Suprapubic skin (tissue), 4 donors: ENCODE measurements at regions not wholly inside any gene's neighbourhood (a gene's known extent, or its start where the extent isn't known, plus 50 kb on each side); places are given as distances from the start of the nearest gene placed in this dataset.

Experiments used
- DNase-seq, 2 donors: peaks; one replicate each; pipeline ENCODE4 v3.0.0-alpha.2; 2019; ENCODE audit warnings: low spot score in 2 of 2
- H3K27ac ChIP-seq: fragments of 200-600 bp; sonication (generic); one replicate; pipeline ENCODE4 v1.5.1; 2019
- H3K27me3 ChIP-seq: fragments of 200-600 bp; sonication (generic); one replicate; pipeline ENCODE4 v1.5.1; 2019
- H3K36me3 ChIP-seq: fragments of 200-600 bp; sonication (generic); one replicate; pipeline ENCODE4 v1.5.1; 2019
- H3K4me1 ChIP-seq: fragments of 200-600 bp; sonication (generic); one replicate; pipeline ENCODE4 v1.5.1; 2019
- H3K4me3 ChIP-seq: fragments of 200-600 bp; sonication (generic); one replicate; pipeline ENCODE4 v1.5.1; 2019; ENCODE audit warnings: mild to moderate bottlenecking
- H3K9me3 ChIP-seq: fragments of 200-600 bp; sonication (generic); one replicate; pipeline ENCODE4 v1.5.1; 2019
- EP300 ChIP-seq: sonication (generic); formaldehyde crosslinking; IDR thresholded peaks from one replicate; pipeline ENCODE4 v1.6.1; 2017; ENCODE audit warnings: antibody characterized with exemption
- POLR2A ChIP-seq, 2 donors: fragments of 450-650 bp; IDR thresholded peaks; one replicate each; pipeline ENCODE4 v1.6.1; 2017; ENCODE audit warnings: antibody characterized with exemption in 2 of 2, mild to moderate bottlenecking in 2 of 2, moderate library complexity in 2 of 2
- POLR2AphosphoS5 ChIP-seq, 3 donors: sonication (generic); formaldehyde crosslinking; IDR thresholded peaks; one replicate each; pipeline ENCODE4 v1.6.1; 2017; ENCODE audit warnings: antibody characterized with exemption in 3 of 3
- WGBS: methylation state at CpG from one replicate; pipeline ENCODE4 v1.1.5; 2018; 5-methylcytosine and 5-hydroxymethylcytosine counted together
- TF ChIP-seq, protein P1 (sequence below), 2 donors: fragments of 200-600 bp in 1 of 2; fragments of 450-650 bp in 1 of 2; sonication (generic) in 1 of 2; IDR thresholded peaks; one replicate each; pipeline ENCODE4 v1.5.1; 2016 to 2019; ENCODE audit warnings: antibody characterized with exemption in 2 of 2, mild to moderate bottlenecking in 1 of 2, moderate library complexity in 1 of 2

DNA sequence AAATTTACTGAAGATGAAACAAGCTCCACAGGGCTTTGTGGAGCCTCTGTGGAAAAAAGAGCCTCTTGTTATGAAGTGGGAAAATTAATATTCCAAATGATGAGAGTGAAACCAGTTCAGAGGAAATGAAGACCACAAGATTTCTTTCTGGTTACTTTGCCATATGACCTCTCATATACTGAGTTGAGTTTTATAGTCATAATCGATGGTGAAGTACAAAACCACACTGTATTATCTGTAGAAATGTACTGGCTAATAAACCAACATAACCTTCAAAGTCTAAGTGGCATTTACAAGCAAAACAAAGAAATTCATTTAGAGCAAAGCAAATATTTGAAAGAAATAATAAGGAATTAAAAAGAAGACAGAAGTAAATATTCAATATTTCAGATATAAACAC is 662.6 kb upstream of the ZWINT start:
- Histone ChIP-seq H3K36me3 (no peaks in the 10 kb centered on the region), H3K4me3 (no peak overlapping the region), H3K27ac (no peak overlapping the region), H3K9me3 (no peaks in the 10 kb centered on the region), H3K4me1 (no peaks in the 10 kb centered on the region), H3K27me3 (no peaks in the 10 kb centered on the region)
- WGBS: 75% methylated on average over 1 of the region's 1 CpG
- DNase-seq: no peak
- TF ChIP-seq, protein P1, sequence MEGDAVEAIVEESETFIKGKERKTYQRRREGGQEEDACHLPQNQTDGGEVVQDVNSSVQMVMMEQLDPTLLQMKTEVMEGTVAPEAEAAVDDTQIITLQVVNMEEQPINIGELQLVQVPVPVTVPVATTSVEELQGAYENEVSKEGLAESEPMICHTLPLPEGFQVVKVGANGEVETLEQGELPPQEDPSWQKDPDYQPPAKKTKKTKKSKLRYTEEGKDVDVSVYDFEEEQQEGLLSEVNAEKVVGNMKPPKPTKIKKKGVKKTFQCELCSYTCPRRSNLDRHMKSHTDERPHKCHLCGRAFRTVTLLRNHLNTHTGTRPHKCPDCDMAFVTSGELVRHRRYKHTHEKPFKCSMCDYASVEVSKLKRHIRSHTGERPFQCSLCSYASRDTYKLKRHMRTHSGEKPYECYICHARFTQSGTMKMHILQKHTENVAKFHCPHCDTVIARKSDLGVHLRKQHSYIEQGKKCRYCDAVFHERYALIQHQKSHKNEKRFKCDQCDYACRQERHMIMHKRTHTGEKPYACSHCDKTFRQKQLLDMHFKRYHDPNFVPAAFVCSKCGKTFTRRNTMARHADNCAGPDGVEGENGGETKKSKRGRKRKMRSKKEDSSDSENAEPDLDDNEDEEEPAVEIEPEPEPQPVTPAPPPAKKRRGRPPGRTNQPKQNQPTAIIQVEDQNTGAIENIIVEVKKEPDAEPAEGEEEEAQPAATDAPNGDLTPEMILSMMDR (IDR thresholded peaks at IDR 0.05): no peak
- TF ChIP-seq POLR2AphosphoS5 (IDR thresholded peaks at IDR 0.05): no peak
- no peak for TF ChIP-seq POLR2A (IDR thresholded peaks at IDR 0.05)
- TF ChIP-seq EP300: no peak

DNA sequence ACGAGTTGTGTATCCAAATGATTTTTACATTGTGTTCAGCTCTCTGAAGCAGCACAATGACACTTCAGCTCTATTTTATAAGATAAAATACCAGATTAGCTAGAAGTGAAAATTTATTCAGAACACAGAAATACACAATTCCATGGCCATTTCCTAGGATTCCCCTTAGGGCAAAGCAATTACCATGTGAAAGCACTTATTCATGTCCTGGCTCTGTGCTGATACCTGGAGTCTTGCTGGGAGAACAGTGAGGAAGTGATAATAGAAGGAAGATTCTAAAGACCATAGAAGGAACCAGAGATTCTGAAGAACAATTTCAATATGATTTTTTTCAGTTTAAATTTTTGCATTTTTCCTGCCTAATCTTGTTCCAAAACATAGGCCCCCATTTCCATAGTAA is 657.4 kb upstream of the ZWINT start:
- TF ChIP-seq, protein P1 (IDR thresholded peaks at IDR 0.05): no peak
- TF ChIP-seq EP300: no peak
- TF ChIP-seq POLR2AphosphoS5 (IDR thresholded peaks at IDR 0.05): no peak
- no peak for TF ChIP-seq POLR2A (IDR thresholded peaks at IDR 0.05)
- H3K27me3 ChIP-seq: no peaks in the 10 kb centered on the region
- DNase-seq: no peak
- no peak overlapping the region for H3K4me3 ChIP-seq
- H3K36me3 ChIP-seq: no peaks in the 10 kb centered on the region
- 45% methylated on average over 1 of the region's 1 CpG for WGBS
- H3K27ac ChIP-seq: no peak overlapping the region
- no peaks in the 10 kb centered on the region for H3K4me1 ChIP-seq
- no peaks in the 10 kb centered on the region for H3K9me3 ChIP-seq

DNA sequence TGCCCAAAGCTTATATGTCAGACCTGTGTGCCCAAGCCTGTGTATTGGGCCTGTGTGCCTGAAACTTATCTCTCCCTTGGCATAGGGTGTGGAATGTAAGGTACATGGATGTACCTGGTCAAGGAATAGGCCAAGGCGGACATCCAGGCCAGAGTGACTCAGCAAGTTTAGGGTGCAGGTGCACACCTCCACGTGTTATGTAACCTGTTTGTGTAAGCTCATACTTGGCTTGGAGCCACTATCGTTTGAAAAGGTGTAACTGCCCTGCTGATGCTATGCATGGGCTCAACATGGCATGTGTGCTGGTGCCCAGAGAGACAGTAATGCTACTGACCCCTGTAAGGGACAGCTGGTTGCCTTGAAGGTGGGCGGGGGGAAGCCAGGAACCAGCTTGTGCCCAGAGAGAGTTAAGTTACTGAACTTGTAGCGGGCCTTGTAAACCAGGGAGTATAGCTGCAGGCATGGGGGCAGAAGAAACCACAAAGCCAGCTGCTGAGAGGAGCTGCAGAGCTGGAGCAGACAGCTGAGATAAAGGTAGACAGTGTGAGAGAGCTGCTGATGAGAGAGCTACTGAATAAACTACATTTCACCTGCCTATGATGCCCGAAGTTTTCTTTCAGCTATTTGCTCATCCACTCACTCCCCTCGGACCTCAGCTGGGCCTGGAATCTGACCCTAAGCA is 656.4 kb upstream of the ZWINT start:
- Histone ChIP-seq H3K4me1 (no peaks in the 10 kb centered on the region), H3K4me3 (no peak overlapping the region), H3K9me3 (no peaks in the 10 kb centered on the region), H3K27me3 (no peaks in the 10 kb centered on the region), H3K36me3 (no peaks in the 10 kb centered on the region), H3K27ac (no peak overlapping the region)
- 59% methylated on average over 7 of the region's 7 CpGs for WGBS
- TF ChIP-seq POLR2A (IDR thresholded peaks at IDR 0.05): no peak
- TF ChIP-seq, protein P1 (IDR thresholded peaks at IDR 0.05): no peak
- TF ChIP-seq EP300: no peak
- no peak for TF ChIP-seq POLR2AphosphoS5 (IDR thresholded peaks at IDR 0.05)
- DNase-seq: no peak

DNA sequence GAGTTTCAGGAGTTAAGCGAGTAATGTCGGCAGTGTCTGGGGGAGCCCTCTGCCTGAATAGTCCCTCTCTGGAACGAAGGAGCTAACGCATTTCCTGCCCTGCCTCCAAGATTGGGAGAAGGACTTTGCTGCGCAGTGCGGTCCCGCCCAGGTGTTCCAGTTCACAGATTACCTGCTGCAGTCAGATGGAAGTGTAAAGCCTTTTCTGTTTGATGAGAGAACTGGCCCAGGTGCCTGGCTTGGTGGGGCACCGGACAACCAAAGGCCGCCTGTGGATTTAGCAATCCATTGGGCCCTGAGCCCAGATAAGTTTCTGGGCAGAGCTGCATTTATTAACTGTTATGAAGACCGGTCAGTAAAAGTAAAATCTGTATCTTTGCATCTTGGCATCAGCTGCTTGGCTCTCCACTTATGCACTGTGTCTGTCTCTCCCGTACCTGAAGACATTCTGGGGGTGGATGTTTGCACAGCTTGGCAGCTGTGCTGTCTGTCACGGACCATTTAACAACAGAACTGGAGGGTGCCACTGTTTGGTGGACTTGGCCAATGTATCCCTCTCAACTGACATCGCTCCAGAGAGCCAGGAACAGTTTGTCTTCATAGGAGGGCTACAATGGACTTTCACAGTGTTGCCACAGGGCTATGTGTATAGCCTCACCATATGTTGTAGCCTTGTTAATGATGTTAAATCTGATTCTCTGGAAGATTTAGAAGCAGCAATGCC is 654.7 kb upstream of the ZWINT start:
- no peaks in the 10 kb centered on the region for H3K9me3 ChIP-seq
- H3K27ac ChIP-seq: no peak overlapping the region
- WGBS: 85% methylated on average over 7 of the region's 13 CpGs
- no peak overlapping the region for H3K4me3 ChIP-seq
- TF ChIP-seq POLR2AphosphoS5 (IDR thresholded peaks at IDR 0.05) (no peak), EP300 (no peak), POLR2A (IDR thresholded peaks at IDR 0.05) (no peak)
- TF ChIP-seq, protein P1 (IDR thresholded peaks at IDR 0.05): no peak
- H3K4me1 ChIP-seq: no peaks in the 10 kb centered on the region
- no peaks in the 10 kb centered on the region for H3K27me3 ChIP-seq
- DNase-seq: no peak
- no peaks in the 10 kb centered on the region for H3K36me3 ChIP-seq

DNA sequence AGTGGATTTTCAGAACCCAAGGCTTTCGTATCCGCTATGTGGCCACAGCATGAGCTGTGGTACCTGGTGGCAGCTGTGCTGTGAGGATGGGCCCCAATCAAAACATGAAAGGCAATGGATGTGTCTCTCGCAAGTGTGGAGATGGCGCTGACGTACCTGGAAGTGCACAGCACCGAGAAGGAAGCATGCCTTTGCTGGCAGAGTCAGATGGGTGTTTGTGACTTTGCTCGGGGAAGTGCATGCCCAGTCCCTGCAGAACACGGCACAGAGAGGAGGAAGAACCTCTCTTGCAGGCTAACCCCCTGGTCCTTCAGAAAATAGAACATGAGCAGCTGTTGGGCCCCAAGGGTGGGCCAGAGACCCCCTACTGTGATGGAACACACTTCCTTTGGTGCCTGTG is 654.1 kb upstream of the ZWINT start:
- Histone ChIP-seq H3K9me3 (no peaks in the 10 kb centered on the region), H3K4me1 (no peaks in the 10 kb centered on the region), H3K36me3 (no peaks in the 10 kb centered on the region), H3K27ac (no peak overlapping the region), H3K27me3 (no peaks in the 10 kb centered on the region), H3K4me3 (no peak overlapping the region)
- TF ChIP-seq POLR2A (IDR thresholded peaks at IDR 0.05) (no peak), EP300 (no peak), POLR2AphosphoS5 (IDR thresholded peaks at IDR 0.05) (no peak)
- TF ChIP-seq, protein P1 (IDR thresholded peaks at IDR 0.05): no peak
- WGBS: 80% methylated on average over 4 of the region's 8 CpGs
- no peak for DNase-seq
